Transverse colon (tissue), 4 donors: ENCODE measurements at regions not wholly inside any gene's neighbourhood (a gene's known extent, or its start where the extent isn't known, plus 50 kb on each side); places are given as distances from the start of the nearest gene placed in this dataset.

Experiments
- POLR2A ChIP-seq: fragments of 450-650 bp; IDR thresholded peaks from one replicate; pipeline ENCODE4 v1.6.1; 2016; ENCODE audit warnings: antibody characterized with exemption, mild to moderate bottlenecking, moderate library complexity
- POLR2AphosphoS5 ChIP-seq, 3 donors: sonication (generic); formaldehyde crosslinking; IDR thresholded peaks; one replicate each; pipeline ENCODE4 v1.6.1; 2016; ENCODE audit warnings: antibody characterized with exemption in 3 of 3
- TF ChIP-seq, protein P1 (sequence below), 5 experiments: fragments of 200-600 bp in 3 of 5; fragments of 450-650 bp in 2 of 5; sonication (generic) in 3 of 5; IDR thresholded peaks; 1 replicate in 2 of 5; 2 replicates in 3 of 5; pipeline ENCODE4 v1.5.1; 2016 to 2017; ENCODE audit warnings: antibody characterized with exemption in 5 of 5, inconsistent platforms in 3 of 5, mild to moderate bottlenecking in 2 of 5, moderate library complexity in 1 of 5

GRCh38 chr9:87099407-87099806 lies 152.1 kb upstream of the GAS1 start:
- TF ChIP-seq, protein P1, sequence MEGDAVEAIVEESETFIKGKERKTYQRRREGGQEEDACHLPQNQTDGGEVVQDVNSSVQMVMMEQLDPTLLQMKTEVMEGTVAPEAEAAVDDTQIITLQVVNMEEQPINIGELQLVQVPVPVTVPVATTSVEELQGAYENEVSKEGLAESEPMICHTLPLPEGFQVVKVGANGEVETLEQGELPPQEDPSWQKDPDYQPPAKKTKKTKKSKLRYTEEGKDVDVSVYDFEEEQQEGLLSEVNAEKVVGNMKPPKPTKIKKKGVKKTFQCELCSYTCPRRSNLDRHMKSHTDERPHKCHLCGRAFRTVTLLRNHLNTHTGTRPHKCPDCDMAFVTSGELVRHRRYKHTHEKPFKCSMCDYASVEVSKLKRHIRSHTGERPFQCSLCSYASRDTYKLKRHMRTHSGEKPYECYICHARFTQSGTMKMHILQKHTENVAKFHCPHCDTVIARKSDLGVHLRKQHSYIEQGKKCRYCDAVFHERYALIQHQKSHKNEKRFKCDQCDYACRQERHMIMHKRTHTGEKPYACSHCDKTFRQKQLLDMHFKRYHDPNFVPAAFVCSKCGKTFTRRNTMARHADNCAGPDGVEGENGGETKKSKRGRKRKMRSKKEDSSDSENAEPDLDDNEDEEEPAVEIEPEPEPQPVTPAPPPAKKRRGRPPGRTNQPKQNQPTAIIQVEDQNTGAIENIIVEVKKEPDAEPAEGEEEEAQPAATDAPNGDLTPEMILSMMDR (IDR thresholded peaks at IDR 0.05), result no peak
- TF ChIP-seq POLR2AphosphoS5 (IDR thresholded peaks at IDR 0.05) (peak in 1 of 3 donors; percentile 18), POLR2A (no peak)
